Adipocyte (in vitro differentiated cells): ENCODE measurements at regions not wholly inside any gene's neighbourhood (a gene's known extent, or its start where the extent isn't known, plus 50 kb on each side); places are given as distances from the start of the nearest gene placed in this dataset.
"Not testable (repeated sequence)": the region's sequence is repeated elsewhere in the genome, so short reads cannot be mapped to it uniquely, and the experiment has no call there.

Experiments
- DNase-seq: peaks from one replicate; pipeline ENCODE4 v3.0.0-alpha.2; 2015; ENCODE audit warnings: low read depth
- H3K27me3 ChIP-seq: replicated peaks from 2 replicates; pipeline ENCODE4 v1.7.0; 2013; ENCODE audit warnings: mild to moderate bottlenecking, low read length, moderate library complexity; ENCODE audit not compliant: control insufficient read depth, insufficient read depth
- H3K36me3 ChIP-seq: 2 replicates; pipeline ENCODE4 v1.7.0; 2013; ENCODE audit warnings: low read length, mild to moderate bottlenecking, moderate library complexity; ENCODE audit not compliant: control insufficient read depth, insufficient read depth, severe bottlenecking
- H3K4me1 ChIP-seq: 2 replicates; pipeline ENCODE4 v1.7.0; 2013; ENCODE audit warnings: mild to moderate bottlenecking, low read length, moderate library complexity; ENCODE audit not compliant: control insufficient read depth, insufficient read depth
- H3K4me3 ChIP-seq: 2 replicates; pipeline ENCODE4 v1.7.0; 2013; ENCODE audit warnings: mild to moderate bottlenecking, low read length, moderate library complexity
- H3K9ac ChIP-seq: 2 replicates; pipeline ENCODE4 v1.7.0; 2013; ENCODE audit warnings: mild to moderate bottlenecking, low read length, moderate library complexity
- H3K9me3 ChIP-seq: 2 replicates; pipeline ENCODE4 v1.7.0; 2013; ENCODE audit warnings: mild to moderate bottlenecking, low read length, moderate library complexity; ENCODE audit not compliant: control insufficient read depth

DNA sequence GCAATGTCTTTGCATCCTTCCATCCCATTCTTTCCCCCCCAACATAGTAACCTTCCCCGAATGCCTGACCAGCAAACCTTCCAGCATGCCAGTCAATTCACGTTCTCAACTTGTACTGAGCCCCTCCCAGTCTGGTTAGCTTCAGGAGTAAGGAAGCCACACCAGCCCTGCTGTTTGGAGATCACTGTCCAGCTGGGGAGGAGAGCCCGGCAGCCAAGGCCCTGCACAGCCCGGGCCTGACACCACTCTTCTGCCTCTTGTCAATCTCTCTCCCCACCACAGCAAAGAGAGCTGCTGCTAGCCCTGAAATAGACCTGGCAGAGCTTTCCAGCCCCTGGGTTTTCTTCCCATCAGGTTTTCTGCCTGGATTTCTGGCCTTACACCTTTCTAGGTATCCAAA lies 185.8 kb upstream of the ID2 start:
- no peak for DNase-seq
- no peaks in the 10 kb centered on the region for H3K36me3 ChIP-seq
- H3K9ac ChIP-seq, result no peak overlapping the region
- no peak overlapping the region for H3K4me3 ChIP-seq
- H3K9me3 ChIP-seq, result no peaks in the 10 kb centered on the region
- H3K4me1 ChIP-seq, result peaks cover 14% of the 10 kb centered on the region
- H3K27me3 ChIP-seq, result no peaks in the 10 kb centered on the region

DNA sequence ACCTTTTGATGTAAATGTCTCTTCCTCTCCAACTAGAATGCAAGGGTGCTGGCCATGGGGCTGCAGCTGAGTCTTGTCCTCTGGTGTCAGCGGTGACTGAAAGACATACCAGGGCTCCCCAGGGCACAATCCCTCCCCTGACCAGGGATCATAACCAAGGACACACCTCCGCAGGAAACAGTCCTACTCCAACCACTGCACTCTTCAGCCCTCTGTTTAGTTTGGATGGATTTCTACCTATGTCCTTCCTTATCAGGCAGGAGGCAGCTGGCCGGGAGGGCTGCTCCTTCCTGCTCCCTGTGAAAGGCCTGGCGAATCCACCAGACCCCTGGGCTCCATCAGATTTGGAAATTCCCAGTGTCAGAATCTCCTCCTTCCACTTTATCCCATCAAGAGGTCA lies 185.2 kb upstream of the ID2 start:
- Histone ChIP-seq H3K9ac (no peak overlapping the region), H3K4me3 (no peak overlapping the region), H3K36me3 (no peaks in the 10 kb centered on the region), H3K9me3 (no peaks in the 10 kb centered on the region), H3K27me3 (no peaks in the 10 kb centered on the region), H3K4me1 (peaks cover 10% of the 10 kb centered on the region)
- no peak for DNase-seq

DNA sequence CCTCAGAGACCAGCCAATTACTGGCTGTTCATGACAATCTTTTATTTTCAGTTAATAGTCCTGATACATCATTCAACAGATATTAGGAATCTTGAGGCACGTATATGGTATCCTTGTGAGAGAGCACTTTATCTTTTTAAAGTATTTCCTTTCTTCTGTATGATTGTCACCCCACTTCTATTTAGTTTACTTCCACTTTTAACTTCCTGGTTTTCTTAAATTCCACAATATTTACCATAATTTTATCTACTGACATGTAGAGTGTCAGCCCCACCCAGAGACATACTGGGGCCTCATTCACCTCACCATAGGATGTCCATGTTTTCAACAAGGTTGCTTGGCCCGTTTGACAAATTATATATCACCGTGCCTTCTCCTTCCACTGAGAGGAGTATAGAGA lies 182.9 kb upstream of the ID2 start:
- Histone ChIP-seq H3K9ac (no peak overlapping the region), H3K4me3 (no peak overlapping the region), H3K36me3 (no peaks in the 10 kb centered on the region), H3K9me3 (no peaks in the 10 kb centered on the region), H3K4me1 (peaks cover 6% of the 10 kb centered on the region), H3K27me3 (no peaks in the 10 kb centered on the region)
- no peak for DNase-seq

DNA sequence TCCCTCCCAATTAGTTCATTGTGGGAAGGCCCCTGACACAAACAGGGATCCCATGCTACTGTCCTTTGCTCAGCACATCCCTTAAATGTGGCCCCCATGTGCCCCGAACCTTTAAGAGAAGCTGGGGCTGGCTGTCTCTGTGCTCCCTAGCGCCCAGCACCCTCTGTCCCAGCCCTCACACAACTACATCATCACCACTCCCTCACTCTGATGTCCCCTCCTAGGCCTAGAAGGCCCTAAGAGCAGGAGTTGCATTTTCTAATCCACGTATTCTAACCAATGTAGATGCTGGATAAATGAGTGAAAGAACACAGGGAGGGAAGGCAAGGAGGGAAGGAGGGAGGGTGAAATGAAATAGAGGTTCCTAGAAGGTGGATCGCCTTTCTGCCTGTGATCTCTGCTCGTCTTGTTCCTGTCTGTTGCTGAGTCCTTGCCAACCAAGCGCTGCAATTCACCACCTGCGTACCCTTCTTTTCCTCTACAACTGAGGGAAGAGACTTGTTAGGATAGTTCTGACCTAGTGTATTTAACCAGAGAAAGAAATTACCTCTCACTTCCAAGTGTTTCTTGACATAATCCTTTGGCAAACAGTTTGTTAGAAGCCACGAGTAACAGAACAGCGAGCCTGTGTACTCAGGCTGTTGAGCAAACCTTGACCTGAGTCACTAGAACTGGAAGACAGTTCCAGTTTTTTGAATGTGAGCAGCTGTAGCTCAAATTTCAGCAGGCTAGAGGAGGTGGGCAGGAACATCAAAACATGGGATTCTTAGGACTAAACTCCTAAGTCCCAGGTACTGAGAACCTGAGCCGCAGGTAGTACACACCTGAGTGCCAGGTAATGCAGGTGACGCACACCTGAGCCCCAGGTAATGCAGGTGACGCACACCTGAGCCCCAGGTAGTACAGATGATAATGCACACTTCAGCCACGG lies 181.5 kb upstream of the ID2 start:
- no peak overlapping the region for H3K9ac ChIP-seq
- H3K27me3 ChIP-seq, result no peaks in the 10 kb centered on the region
- no peaks in the 10 kb centered on the region for H3K9me3 ChIP-seq
- H3K4me3 ChIP-seq, result no peak overlapping the region
- H3K4me1 ChIP-seq, result peaks cover 6% of the 10 kb centered on the region
- no peaks in the 10 kb centered on the region for H3K36me3 ChIP-seq
- no peak for DNase-seq

DNA sequence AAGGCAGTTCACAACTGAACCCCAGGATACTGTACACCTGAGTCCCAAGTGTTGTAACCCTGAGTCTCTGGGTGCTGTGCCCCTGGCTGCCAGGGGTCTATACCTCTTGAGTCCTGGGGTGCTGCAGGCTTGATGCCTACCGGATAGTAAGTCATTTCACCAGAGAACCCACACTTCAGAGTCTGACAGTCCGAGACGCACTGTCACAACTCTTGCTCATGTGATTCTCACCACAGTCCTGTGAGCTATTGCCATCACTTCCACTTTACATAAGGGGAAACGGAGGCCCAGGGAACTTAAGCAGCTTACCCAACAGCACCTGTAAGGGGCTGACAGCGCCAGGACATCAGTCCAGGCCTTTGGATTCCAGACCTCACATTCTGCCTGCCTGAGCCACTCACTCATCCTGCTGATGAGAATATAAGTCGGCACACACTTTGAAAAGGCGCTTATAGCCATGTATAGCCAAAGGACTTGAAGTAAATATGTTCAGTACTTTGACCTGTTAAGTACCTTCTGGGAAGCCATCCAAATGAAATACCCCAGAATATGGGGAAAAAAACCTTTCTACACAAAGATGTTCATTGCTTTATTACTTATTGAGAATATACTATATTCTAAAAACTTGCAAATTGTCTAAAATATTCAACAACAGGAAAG lies 180.7 kb upstream of the ID2 start:
- Histone ChIP-seq H3K27me3 (no peaks in the 10 kb centered on the region), H3K9me3 (peaks cover 1% of the 10 kb centered on the region), H3K4me3 (no peak overlapping the region), H3K36me3 (no peaks in the 10 kb centered on the region), H3K4me1 (peaks cover 6% of the 10 kb centered on the region), H3K9ac (no peak overlapping the region)
- DNase-seq, result no peak

DNA sequence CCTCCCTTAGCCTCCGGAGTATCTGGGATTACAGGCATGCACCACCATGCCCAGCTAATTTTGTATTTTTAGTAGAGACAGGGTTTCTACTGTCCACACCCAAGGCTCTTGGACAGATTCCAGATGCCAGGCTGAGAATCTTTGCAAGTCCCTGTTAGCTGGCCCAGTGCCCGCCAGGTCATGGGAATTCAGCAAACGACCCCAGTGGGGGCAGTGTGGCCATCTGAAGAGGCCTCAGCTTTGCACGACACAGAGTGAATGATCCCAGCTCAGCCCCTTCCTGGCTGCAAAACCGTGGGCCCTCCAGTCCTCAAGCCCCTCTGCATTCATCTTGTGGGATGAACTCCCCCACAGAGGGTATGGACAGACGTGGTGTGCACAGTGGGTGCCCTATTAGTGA lies 179.5 kb upstream of the ID2 start:
- Histone ChIP-seq H3K9me3 (peaks cover 3% of the 10 kb centered on the region), H3K9ac (no peak overlapping the region), H3K27me3 (no peaks in the 10 kb centered on the region), H3K36me3 (no peaks in the 10 kb centered on the region), H3K4me3 (no peak overlapping the region), H3K4me1 (peaks cover 6% of the 10 kb centered on the region)
- no peak for DNase-seq

DNA sequence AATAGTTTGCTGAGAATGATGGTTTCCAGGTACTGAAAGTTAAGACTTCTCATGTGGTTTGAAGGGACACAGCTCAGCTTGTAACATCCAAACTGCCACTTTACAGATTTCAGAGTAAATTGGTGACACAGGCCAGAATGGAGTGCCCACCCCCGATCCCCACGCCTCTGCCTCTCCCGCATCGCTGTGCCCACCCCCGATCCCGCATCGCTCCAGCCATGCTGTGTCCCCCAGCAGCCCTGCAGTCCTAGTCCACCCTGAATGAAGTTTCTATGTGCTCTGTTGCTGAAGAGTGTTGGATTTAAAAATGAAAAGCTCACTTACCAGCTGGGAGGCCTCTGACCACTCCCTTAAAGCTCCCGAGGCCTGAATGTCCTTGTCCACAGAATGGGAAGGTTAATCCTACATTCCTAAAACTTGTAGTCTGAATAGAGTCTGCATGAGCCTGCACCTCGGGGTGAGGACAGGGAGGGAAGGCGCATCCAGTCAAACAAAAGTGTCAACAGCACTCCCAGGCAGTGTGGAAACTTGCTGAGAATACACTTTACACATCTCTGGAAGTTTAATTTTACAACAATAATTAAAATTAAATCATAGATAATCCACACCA lies 176.4 kb upstream of the ID2 start:
- peaks cover 6% of the 10 kb centered on the region for H3K4me1 ChIP-seq
- H3K27me3 ChIP-seq, result peaks cover 3% of the 10 kb centered on the region
- peaks cover 7% of the 10 kb centered on the region for H3K9me3 ChIP-seq
- H3K9ac ChIP-seq, result no peak overlapping the region
- no peak overlapping the region for H3K4me3 ChIP-seq
- DNase-seq, result no peak
- H3K36me3 ChIP-seq, result no peaks in the 10 kb centered on the region

DNA sequence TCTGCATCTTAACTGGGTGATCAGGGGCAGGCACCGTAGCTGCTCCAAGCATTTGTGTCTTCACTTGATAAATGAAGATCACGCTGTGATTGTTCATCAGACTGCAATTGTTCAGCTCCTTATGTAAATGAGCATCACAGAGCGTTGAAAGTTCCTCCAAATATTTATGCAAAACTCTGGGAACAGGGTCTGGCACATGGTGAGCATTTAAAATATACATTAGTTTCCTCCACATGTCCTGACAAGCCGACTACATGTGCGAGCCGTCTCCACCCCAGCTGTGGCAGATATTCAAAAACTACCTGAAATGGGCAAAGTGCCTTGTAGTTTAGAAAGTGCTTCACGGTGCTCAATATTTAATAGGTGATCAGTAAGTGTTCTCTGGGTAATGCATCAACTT lies 175.1 kb upstream of the ID2 start:
- H3K4me1 ChIP-seq, result peaks cover 3% of the 10 kb centered on the region
- no peak for DNase-seq
- peaks cover 7% of the 10 kb centered on the region for H3K9me3 ChIP-seq
- no peak overlapping the region for H3K9ac ChIP-seq
- no peaks in the 10 kb centered on the region for H3K36me3 ChIP-seq
- no peak overlapping the region for H3K4me3 ChIP-seq
- H3K27me3 ChIP-seq, result peaks cover 3% of the 10 kb centered on the region

DNA sequence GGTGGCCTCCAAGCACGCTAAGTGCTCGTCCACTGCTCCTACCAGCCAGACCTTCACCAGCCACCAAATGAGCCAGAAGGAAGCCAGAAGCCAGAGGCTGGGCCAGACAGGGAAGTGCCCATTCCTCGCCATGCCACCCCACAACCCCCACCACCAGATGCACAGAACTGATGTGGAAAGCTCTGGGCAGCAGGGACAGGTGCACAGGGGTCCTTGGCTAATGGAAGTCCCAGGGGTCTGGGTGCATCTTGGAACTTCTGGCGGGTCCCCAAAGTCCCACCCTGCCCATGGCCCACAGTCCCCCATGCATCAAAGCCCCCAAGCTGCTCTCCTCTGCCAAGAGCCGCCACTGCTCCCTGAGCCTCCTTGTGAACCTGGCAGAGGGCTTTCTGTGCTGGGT lies 173.1 kb upstream of the ID2 start:
- peaks cover 3% of the 10 kb centered on the region for H3K27me3 ChIP-seq
- peaks cover 9% of the 10 kb centered on the region for H3K4me1 ChIP-seq
- H3K36me3 ChIP-seq, result no peaks in the 10 kb centered on the region
- H3K9me3 ChIP-seq, result peaks cover 8% of the 10 kb centered on the region
- no peak overlapping the region for H3K9ac ChIP-seq
- H3K4me3 ChIP-seq, result no peak overlapping the region
- no peak for DNase-seq

DNA sequence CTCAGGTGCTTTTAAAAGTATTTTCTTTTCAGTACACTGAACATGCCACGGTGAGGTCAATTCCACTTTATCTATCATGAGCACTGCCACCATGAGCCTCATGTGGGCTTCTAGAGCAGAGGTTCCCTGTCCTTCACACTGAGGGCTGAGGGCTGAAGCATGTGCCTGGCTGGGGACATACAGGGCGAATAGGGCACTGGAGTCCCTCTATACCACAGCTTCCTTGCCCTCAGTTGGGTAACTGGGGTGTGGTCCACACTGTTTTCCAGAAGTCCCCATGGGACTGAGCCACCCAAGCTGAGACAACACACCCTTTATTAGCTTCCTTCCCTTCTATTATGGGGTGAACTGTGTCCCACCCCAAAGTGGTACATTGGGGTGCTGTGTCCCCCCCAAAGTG lies 172.2 kb upstream of the ID2 start:
- Histone ChIP-seq H3K4me1 (peaks cover 9% of the 10 kb centered on the region), H3K27me3 (peaks cover 3% of the 10 kb centered on the region), H3K4me3 (no peak overlapping the region), H3K9ac (no peak overlapping the region), H3K9me3 (peaks cover 17% of the 10 kb centered on the region), H3K36me3 (no peaks in the 10 kb centered on the region)
- DNase-seq, result no peak

DNA sequence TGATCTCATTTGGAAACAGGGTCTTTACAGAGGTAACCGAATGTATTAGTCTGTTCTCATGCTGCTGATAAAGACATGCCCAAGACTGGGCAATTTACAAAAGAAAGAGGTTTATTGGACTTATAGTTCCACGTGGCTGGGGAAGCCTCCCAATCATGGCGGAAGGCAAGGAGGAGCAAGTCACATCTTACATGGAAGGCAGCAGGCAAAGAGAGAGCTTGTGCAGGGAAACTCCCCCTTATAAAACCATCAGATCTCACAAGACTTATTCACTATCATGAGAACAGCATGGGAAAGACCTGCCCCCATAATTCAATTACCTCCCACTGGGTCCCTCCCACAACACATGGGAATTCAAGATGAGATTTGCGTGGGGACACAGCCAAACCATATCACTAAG lies 171.8 kb upstream of the ID2 start:
- H3K4me1 ChIP-seq, H3K9ac ChIP-seq, H3K27me3 ChIP-seq, H3K4me3 ChIP-seq, DNase-seq, H3K36me3 ChIP-seq: not testable (repeated sequence)
- peaks cover 17% of the 10 kb centered on the region for H3K9me3 ChIP-seq
